ENCODE measurements at regions not wholly inside any gene's neighbourhood (a gene's known extent, or its start where the extent isn't known, plus 50 kb on each side); places are given as distances from the start of the nearest gene placed in this dataset.

GRCh38 chr2:6372317-6372901, 493.3 kb downstream of the CMPK2 start:
- TF ChIP-seq, protein P1, sequence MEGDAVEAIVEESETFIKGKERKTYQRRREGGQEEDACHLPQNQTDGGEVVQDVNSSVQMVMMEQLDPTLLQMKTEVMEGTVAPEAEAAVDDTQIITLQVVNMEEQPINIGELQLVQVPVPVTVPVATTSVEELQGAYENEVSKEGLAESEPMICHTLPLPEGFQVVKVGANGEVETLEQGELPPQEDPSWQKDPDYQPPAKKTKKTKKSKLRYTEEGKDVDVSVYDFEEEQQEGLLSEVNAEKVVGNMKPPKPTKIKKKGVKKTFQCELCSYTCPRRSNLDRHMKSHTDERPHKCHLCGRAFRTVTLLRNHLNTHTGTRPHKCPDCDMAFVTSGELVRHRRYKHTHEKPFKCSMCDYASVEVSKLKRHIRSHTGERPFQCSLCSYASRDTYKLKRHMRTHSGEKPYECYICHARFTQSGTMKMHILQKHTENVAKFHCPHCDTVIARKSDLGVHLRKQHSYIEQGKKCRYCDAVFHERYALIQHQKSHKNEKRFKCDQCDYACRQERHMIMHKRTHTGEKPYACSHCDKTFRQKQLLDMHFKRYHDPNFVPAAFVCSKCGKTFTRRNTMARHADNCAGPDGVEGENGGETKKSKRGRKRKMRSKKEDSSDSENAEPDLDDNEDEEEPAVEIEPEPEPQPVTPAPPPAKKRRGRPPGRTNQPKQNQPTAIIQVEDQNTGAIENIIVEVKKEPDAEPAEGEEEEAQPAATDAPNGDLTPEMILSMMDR (IDR thresholded peaks at IDR 0.05): no peak
- H3K4me1 ChIP-seq: no peaks in the 10 kb centered on the region
- no peaks in the 10 kb centered on the region for H3K27me3 ChIP-seq
- H3K4me3 ChIP-seq: no peak overlapping the region
- intact Hi-C loops (cut with DNase I): no loop called here
- H3K27ac ChIP-seq: no peak overlapping the region
- H3K9me3 ChIP-seq: peaks cover 0 to 3% of the 10 kb centered on the region in 2 donors
- no peak for DNase-seq (ENCODE audit: low spot score in 2 of 2)
- no peaks in the 10 kb centered on the region for H3K36me3 ChIP-seq

GRCh38 chr2:6381326-6381725, 484.4 kb downstream of the CMPK2 start:
- H3K27ac ChIP-seq: no peak overlapping the region
- no peaks in the 10 kb centered on the region for H3K4me1 ChIP-seq
- H3K4me3 ChIP-seq: no peak overlapping the region
- no peaks in the 10 kb centered on the region for H3K27me3 ChIP-seq
- intact Hi-C loops (cut with DNase I): no loop called here
- H3K36me3 ChIP-seq: no peaks in the 10 kb centered on the region
- no peak for DNase-seq (ENCODE audit: low spot score in 2 of 2)
- TF ChIP-seq, protein P1 (IDR thresholded peaks at IDR 0.05): no peak
- H3K9me3 ChIP-seq: peaks cover 0 to 3% of the 10 kb centered on the region in 2 donors

- TF ChIP-seq, protein P1 (IDR thresholded peaks at IDR 0.05): no peak
Measured at GRCh38 chr2:6384341-6384740, 481.4 kb downstream of the CMPK2 start.

GRCh38 chr2:6392354-6392753, 473.4 kb downstream of the CMPK2 start:
- Histone ChIP-seq H3K27me3 (no peaks in the 10 kb centered on the region), H3K27ac (no peak overlapping the region), H3K9me3 (no peaks in the 10 kb centered on the region), H3K4me3 (no peak overlapping the region), H3K36me3 (no peaks in the 10 kb centered on the region), H3K4me1 (no peaks in the 10 kb centered on the region)
- TF ChIP-seq, protein P1 (IDR thresholded peaks at IDR 0.05): no peak
- intact Hi-C loops (cut with DNase I): no loop called here
- no peak for DNase-seq (ENCODE audit: low spot score in 2 of 2)

More at GRCh38 chr2:6384341-6384740, 481.4 kb downstream of the CMPK2 start:
- Histone ChIP-seq H3K4me1 (no peaks in the 10 kb centered on the region), H3K36me3 (no peaks in the 10 kb centered on the region), H3K9me3 (no peaks in the 10 kb centered on the region), H3K4me3 (no peak overlapping the region), H3K27ac (no peak overlapping the region), H3K27me3 (no peaks in the 10 kb centered on the region)
- intact Hi-C loops (cut with DNase I): no loop called here
- DNase-seq (ENCODE audit: low spot score in 2 of 2): no peak

DNA sequence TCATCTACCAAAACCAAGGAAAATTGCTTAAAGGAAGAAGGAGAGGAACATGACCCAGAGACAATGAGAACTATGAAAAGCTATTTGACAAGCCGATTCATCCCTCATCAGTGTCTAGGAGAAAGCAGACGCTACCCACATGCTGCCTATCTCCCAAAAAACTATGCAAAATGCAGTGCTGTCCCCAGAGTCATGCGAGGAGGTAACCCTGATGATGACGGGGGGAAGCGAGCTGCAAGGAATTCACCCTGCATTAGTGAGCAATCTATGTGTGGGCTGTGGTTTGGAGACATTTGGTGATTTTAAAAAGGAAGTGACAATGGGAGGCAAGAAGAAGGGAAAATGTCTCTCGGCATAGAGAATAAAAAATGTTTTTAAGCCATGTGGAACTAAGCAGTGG, 472.7 kb downstream of the CMPK2 start:
- intact Hi-C loops (cut with DNase I): no loop called here

More for the DNA sequence above, 472.7 kb downstream of the CMPK2 start:
- Histone ChIP-seq H3K27ac (no peak overlapping the region), H3K9me3 (no peaks in the 10 kb centered on the region), H3K4me3 (no peak overlapping the region), H3K36me3 (no peaks in the 10 kb centered on the region), H3K4me1 (no peaks in the 10 kb centered on the region), H3K27me3 (no peaks in the 10 kb centered on the region)
- DNase-seq (ENCODE audit: low spot score in 2 of 2): no peak
- TF ChIP-seq, protein P1 (IDR thresholded peaks at IDR 0.05): no peak
